Thoracic aorta (tissue), 2 donors: ENCODE measurements at regions not wholly inside any gene's neighbourhood (a gene's known extent, or its start where the extent isn't known, plus 50 kb on each side); places are given as distances from the start of the nearest gene placed in this dataset.

Experiments
- ATAC-seq: fragments of 150-250 bp; one replicate; pipeline ENCODE4 v1.8.0; 2017; ENCODE audit warnings: low read depth; ENCODE audit not compliant: insufficient number of reproducible peaks, low FRiP score
- DNase-seq: peaks from one replicate; pipeline ENCODE4 v3.0.0-alpha.2; 2020; ENCODE audit warnings: low spot score
- H3K27ac ChIP-seq, 2 donors: fragments of 200-600 bp; sonication (generic); 1 replicate in 1 of 2; 2 replicates in 1 of 2; pipeline ENCODE4 v1.5.1; 2016; ENCODE audit warnings: mild to moderate bottlenecking in 2 of 2, moderate library complexity in 2 of 2
- H3K27me3 ChIP-seq: fragments of 200-600 bp; sonication (generic); replicated peaks from 2 replicates; pipeline ENCODE4 v1.6.0; 2016; ENCODE audit warnings: mild to moderate bottlenecking; ENCODE audit not compliant: insufficient read depth
- H3K36me3 ChIP-seq: fragments of 200-600 bp; sonication (generic); one replicate; pipeline ENCODE4 v1.5.1; 2016
- H3K4me1 ChIP-seq, 2 donors: fragments of 200-600 bp; sonication (generic); 1 replicate in 1 of 2; 2 replicates in 1 of 2; pipeline versions ENCODE4 v1.5.1 to v1.6.0; 2016; ENCODE audit warnings: low read depth in 2 of 2, mild to moderate bottlenecking in 1 of 2; ENCODE audit not compliant: control insufficient read depth in 1 of 2
- H3K4me3 ChIP-seq: fragments of 200-600 bp; sonication (generic); 2 replicates; pipeline ENCODE4 v1.5.1; 2016; ENCODE audit warnings: mild to moderate bottlenecking
- H3K9me3 ChIP-seq: fragments of 200-600 bp; sonication (generic); 2 replicates; pipeline ENCODE4 v1.5.1; 2016
- TF ChIP-seq, protein P1 (sequence below): fragments of 200-600 bp; sonication (generic); IDR thresholded peaks from one replicate; pipeline ENCODE4 v1.5.1; 2019; ENCODE audit warnings: antibody characterized with exemption

DNA sequence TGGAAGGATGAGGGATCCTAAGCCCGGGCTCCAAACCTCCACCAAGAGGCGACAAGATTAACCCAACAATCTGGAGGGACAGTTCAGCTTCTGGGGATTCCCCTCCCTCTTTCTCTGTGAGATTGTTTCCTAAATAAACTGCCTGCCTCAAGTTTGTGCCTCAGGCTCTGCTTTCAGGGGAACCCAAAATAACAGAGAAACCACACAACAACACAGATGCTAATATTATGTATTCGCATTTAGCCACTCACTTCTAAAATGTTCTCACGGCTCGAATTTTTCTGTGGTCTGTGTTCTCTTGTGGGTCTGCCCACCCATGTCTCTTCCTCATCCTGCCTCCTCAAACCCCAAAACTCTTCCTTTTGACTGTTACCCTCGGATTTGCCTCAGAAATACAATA lies 1381.1 kb upstream of the SLC10A2 start:
- Histone ChIP-seq H3K27me3 (no peaks in the 10 kb centered on the region), H3K4me1 (no peaks in the 10 kb centered on the region), H3K9me3 (no peaks in the 10 kb centered on the region), H3K4me3 (no peak overlapping the region), H3K36me3 (no peaks in the 10 kb centered on the region), H3K27ac (no peak overlapping the region)
- ATAC-seq (no peak), DNase-seq (no peak)
- TF ChIP-seq, protein P1, sequence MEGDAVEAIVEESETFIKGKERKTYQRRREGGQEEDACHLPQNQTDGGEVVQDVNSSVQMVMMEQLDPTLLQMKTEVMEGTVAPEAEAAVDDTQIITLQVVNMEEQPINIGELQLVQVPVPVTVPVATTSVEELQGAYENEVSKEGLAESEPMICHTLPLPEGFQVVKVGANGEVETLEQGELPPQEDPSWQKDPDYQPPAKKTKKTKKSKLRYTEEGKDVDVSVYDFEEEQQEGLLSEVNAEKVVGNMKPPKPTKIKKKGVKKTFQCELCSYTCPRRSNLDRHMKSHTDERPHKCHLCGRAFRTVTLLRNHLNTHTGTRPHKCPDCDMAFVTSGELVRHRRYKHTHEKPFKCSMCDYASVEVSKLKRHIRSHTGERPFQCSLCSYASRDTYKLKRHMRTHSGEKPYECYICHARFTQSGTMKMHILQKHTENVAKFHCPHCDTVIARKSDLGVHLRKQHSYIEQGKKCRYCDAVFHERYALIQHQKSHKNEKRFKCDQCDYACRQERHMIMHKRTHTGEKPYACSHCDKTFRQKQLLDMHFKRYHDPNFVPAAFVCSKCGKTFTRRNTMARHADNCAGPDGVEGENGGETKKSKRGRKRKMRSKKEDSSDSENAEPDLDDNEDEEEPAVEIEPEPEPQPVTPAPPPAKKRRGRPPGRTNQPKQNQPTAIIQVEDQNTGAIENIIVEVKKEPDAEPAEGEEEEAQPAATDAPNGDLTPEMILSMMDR: no peak

DNA sequence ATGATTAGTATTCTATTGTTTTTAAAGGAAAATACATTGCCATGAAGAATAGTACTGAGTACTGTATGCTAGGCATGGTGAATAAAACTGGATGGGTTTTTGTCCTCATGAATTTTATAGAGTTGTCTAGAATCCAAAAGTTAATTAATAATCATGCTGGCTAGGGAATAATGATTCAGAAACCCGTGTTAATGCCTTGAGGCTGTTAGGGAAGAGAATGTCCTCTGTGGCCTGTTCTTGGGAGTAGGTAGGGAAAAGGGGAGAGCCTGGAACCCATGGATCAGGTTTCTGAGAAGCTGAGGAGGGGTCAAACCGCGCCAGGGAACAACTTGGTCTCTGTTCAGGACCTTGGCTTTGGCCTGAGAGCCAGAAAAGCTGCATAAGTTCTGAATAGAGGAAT lies 1376.3 kb upstream of the SLC10A2 start:
- Histone ChIP-seq H3K9me3 (no peaks in the 10 kb centered on the region), H3K4me3 (no peak overlapping the region), H3K27me3 (no peaks in the 10 kb centered on the region), H3K27ac (no peak overlapping the region), H3K36me3 (no peaks in the 10 kb centered on the region), H3K4me1 (no peaks in the 10 kb centered on the region)
- ATAC-seq: no peak
- TF ChIP-seq, protein P1: no peak
- DNase-seq: no peak

DNA sequence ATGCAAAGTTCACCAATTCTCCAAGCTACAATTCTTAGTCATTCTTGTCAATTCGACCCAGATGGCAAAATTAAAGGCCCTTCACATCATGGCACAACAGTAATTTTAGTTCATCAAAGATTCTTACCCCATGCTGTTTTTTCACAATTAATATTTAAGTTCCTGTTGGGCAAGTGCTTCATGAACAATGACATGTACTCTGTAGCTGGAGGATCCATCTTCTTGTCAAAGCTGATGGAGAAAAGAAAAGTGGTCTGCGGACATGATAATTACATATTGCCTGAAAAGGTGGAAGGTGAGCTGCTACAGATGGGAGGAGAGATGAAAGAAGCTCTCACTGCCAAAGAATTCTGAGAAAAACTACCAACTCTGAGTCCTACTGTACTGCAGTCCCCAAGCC lies 1370.3 kb upstream of the SLC10A2 start:
- Histone ChIP-seq H3K9me3 (no peaks in the 10 kb centered on the region), H3K4me1 (no peaks in the 10 kb centered on the region), H3K4me3 (no peak overlapping the region), H3K27ac (no peak overlapping the region), H3K36me3 (no peaks in the 10 kb centered on the region), H3K27me3 (no peaks in the 10 kb centered on the region)
- ATAC-seq (no peak), DNase-seq (no peak)
- TF ChIP-seq, protein P1: no peak

DNA sequence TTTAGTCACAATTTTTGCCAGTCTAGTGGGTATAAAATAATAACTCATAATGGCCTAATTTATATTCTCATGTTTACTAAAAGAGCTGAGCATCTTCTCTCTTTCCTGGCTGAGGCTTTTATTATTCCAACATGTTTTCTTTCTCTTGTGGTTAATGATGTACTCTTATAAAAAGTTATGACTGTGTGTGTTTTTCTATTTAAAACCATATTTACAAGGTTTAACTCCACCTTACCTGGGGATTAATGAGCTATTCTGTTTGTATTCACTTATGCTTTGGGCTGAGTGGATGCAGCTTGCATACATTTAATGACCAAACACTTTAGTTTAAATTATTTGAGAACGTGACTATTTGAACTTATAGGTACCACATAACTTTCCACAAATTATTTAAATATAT lies 1365.7 kb upstream of the SLC10A2 start:
- H3K27ac ChIP-seq: no peak overlapping the region
- DNase-seq (no peak), ATAC-seq (no peak)
- no peaks in the 10 kb centered on the region for H3K36me3 ChIP-seq
- no peak overlapping the region for H3K4me3 ChIP-seq
- H3K27me3 ChIP-seq: no peaks in the 10 kb centered on the region
- TF ChIP-seq, protein P1: no peak
- H3K4me1 ChIP-seq: no peaks in the 10 kb centered on the region
- H3K9me3 ChIP-seq: no peaks in the 10 kb centered on the region

DNA sequence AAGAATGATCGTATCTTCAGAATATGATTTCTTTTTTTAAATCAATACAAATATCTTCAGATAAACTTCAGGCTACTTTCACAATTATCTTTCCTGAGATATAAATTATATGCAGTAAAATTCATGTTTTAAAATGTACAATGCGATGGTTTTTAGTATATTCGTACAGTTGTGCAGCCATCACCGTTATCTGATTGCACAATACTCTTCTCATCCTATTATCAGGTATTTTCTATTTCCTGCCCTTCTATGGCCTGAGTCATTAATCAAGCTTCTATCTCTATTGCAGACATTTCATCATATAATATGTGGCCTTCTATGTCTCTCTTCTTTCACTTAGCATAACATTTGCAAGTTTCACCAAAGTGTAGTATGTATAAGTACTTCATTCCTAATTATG lies 1360.2 kb upstream of the SLC10A2 start:
- Histone ChIP-seq H3K9me3 (no peaks in the 10 kb centered on the region), H3K36me3 (no peaks in the 10 kb centered on the region), H3K4me1 (no peaks in the 10 kb centered on the region), H3K4me3 (no peak overlapping the region), H3K27me3 (no peaks in the 10 kb centered on the region), H3K27ac (no peak overlapping the region)
- TF ChIP-seq, protein P1: no peak
- ATAC-seq: no peak
- DNase-seq: no peak
